ENCODE measurements at regions not wholly inside any gene's neighbourhood (a gene's known extent, or its start where the extent isn't known, plus 50 kb on each side); places are given as distances from the start of the nearest gene placed in this dataset.

DNA sequence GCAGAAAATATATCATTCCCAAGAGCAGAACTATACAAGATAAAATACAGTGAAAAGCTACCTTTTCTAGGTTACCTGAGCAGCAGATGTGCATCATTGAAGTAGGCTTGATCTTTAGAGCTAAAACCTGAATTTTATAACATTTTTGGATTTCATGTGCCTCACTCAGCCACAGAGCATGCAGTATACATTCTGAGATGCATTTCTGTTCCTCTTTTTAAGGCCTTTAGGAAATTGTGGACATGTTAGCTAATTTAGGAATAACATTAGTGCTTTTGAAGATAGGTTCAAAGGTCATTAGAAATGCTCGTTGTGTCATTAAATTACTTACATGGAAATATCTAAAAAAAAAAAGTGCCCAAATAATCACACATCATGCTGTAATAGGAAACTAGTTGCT lies 230.6 kb upstream of the PDGFD start:
- TF ChIP-seq, protein P1, sequence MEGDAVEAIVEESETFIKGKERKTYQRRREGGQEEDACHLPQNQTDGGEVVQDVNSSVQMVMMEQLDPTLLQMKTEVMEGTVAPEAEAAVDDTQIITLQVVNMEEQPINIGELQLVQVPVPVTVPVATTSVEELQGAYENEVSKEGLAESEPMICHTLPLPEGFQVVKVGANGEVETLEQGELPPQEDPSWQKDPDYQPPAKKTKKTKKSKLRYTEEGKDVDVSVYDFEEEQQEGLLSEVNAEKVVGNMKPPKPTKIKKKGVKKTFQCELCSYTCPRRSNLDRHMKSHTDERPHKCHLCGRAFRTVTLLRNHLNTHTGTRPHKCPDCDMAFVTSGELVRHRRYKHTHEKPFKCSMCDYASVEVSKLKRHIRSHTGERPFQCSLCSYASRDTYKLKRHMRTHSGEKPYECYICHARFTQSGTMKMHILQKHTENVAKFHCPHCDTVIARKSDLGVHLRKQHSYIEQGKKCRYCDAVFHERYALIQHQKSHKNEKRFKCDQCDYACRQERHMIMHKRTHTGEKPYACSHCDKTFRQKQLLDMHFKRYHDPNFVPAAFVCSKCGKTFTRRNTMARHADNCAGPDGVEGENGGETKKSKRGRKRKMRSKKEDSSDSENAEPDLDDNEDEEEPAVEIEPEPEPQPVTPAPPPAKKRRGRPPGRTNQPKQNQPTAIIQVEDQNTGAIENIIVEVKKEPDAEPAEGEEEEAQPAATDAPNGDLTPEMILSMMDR (IDR thresholded peaks at IDR 0.05), result no peak
- no peak for TF ChIP-seq POLR2AphosphoS5 (IDR thresholded peaks at IDR 0.05)

Measured in stomach (tissue), 4 donors.